Peyer's patch (tissue), 4 donors: ENCODE measurements at regions not wholly inside any gene's neighbourhood (a gene's known extent, or its start where the extent isn't known, plus 50 kb on each side); places are given as distances from the start of the nearest gene placed in this dataset.
"Not testable (repeated sequence)": the region's sequence is repeated elsewhere in the genome, so short reads cannot be mapped to it uniquely, and the experiment has no call there.

Source experiments
- DNase-seq, 3 donors: peaks; one replicate each; pipeline ENCODE4 v3.0.0-alpha.2; 2017 to 2019
- H3K27ac ChIP-seq, 4 donors: fragments of 200-600 bp; sonication (generic); one replicate each; pipeline ENCODE4 v1.5.1; 2016 to 2019
- H3K27me3 ChIP-seq, 2 donors: fragments of 200-600 bp; sonication (generic); one replicate each; pipeline ENCODE4 v1.5.1; 2019
- H3K36me3 ChIP-seq, 3 donors: fragments of 200-600 bp; sonication (generic); one replicate each; pipeline ENCODE4 v1.5.1; 2016 to 2019
- H3K4me1 ChIP-seq, 4 donors: fragments of 200-600 bp; sonication (generic); one replicate each; pipeline ENCODE4 v1.5.1; 2016 to 2019
- H3K4me3 ChIP-seq, 4 donors: fragments of 200-600 bp; sonication (generic); 1 replicate in 3 of 4; 2 replicates in 1 of 4; pipeline ENCODE4 v1.5.1; 2016 to 2019; ENCODE audit warnings: mild to moderate bottlenecking in 1 of 4
- H3K9me3 ChIP-seq, 4 donors: fragments of 200-600 bp; sonication (generic); one replicate each; pipeline ENCODE4 v1.5.1; 2016 to 2019; ENCODE audit warnings: mild to moderate bottlenecking in 1 of 4
- CTCF ChIP-seq, 6 experiments: fragments of 450-650 bp in 4 of 6; fragments of 200-600 bp in 2 of 6; sonication (generic) in 1 of 6; IDR thresholded peaks; one replicate each; pipeline ENCODE4 v1.5.1; 2017 to 2019; ENCODE audit warnings: antibody characterized with exemption in 6 of 6, mild to moderate bottlenecking in 3 of 6, moderate library complexity in 1 of 6
- POLR2A ChIP-seq, 2 donors: fragments of 450-650 bp; IDR thresholded peaks; one replicate each; pipeline ENCODE4 v1.5.1; 2017; ENCODE audit warnings: antibody characterized with exemption in 2 of 2, mild to moderate bottlenecking in 2 of 2, moderate library complexity in 2 of 2

- H3K27me3 ChIP-seq: no peaks in the 10 kb centered on the region
- no peaks in the 10 kb centered on the region for H3K36me3 ChIP-seq
- TF ChIP-seq POLR2A (IDR thresholded peaks at IDR 0.05) (no peak), CTCF (IDR thresholded peaks at IDR 0.05) (no peak)
- peaks cover 0 to 12% (median 5%) of the 10 kb centered on the region in 4 donors for H3K9me3 ChIP-seq
- no peak for DNase-seq
- H3K27ac ChIP-seq: no peak overlapping the region
- no peak overlapping the region for H3K4me3 ChIP-seq
- H3K4me1 ChIP-seq: no peaks in the 10 kb centered on the region
Measured at GRCh38 chr2:19617257-19617848, 258.9 kb upstream of the OSR1 start.

- H3K9me3 ChIP-seq: peaks cover 0 to 12% (median 5%) of the 10 kb centered on the region in 4 donors
- H3K4me3 ChIP-seq, H3K27ac ChIP-seq, H3K4me1 ChIP-seq, DNase-seq, H3K27me3 ChIP-seq, H3K36me3 ChIP-seq: not testable (repeated sequence)
Measured at GRCh38 chr2:19615402-19615801, 257.0 kb upstream of the OSR1 start.

GRCh38 chr2:19614066-19614465 is 255.6 kb upstream of the OSR1 start:
- H3K4me3 ChIP-seq: no peak overlapping the region
- no peaks in the 10 kb centered on the region for H3K36me3 ChIP-seq
- H3K27me3 ChIP-seq: no peaks in the 10 kb centered on the region
- H3K27ac ChIP-seq: no peak overlapping the region
- TF ChIP-seq POLR2A (IDR thresholded peaks at IDR 0.05) (no peak), CTCF (IDR thresholded peaks at IDR 0.05) (no peak)
- H3K9me3 ChIP-seq: peaks cover 0 to 12% (median 5%) of the 10 kb centered on the region in 4 donors
- no peaks in the 10 kb centered on the region for H3K4me1 ChIP-seq
- no peak for DNase-seq

- H3K4me3 ChIP-seq: no peak overlapping the region
- peak in 1 of 3 donors; percentile 49 for DNase-seq
- no peak overlapping the region for H3K27ac ChIP-seq
- H3K27me3 ChIP-seq: no peaks in the 10 kb centered on the region
- H3K36me3 ChIP-seq: no peaks in the 10 kb centered on the region
- H3K4me1 ChIP-seq: no peaks in the 10 kb centered on the region
- H3K9me3 ChIP-seq: peaks cover 0 to 8% (median 0%) of the 10 kb centered on the region in 4 donors
- no peak for TF ChIP-seq POLR2A (IDR thresholded peaks at IDR 0.05)
- no peak for TF ChIP-seq CTCF (IDR thresholded peaks at IDR 0.05)
Measured at GRCh38 chr2:19611491-19612332, 253.3 kb upstream of the OSR1 start.

GRCh38 chr2:19609266-19609665 is 250.8 kb upstream of the OSR1 start:
- no peak overlapping the region for H3K4me3 ChIP-seq
- no peak for TF ChIP-seq POLR2A (IDR thresholded peaks at IDR 0.05)
- no peak for TF ChIP-seq CTCF (IDR thresholded peaks at IDR 0.05)
- H3K9me3 ChIP-seq: no peaks in the 10 kb centered on the region
- no peak for DNase-seq
- no peaks in the 10 kb centered on the region for H3K27me3 ChIP-seq
- no peaks in the 10 kb centered on the region for H3K36me3 ChIP-seq
- H3K4me1 ChIP-seq: no peaks in the 10 kb centered on the region
- H3K27ac ChIP-seq: no peak overlapping the region
